HepG2 (cell line): ENCODE measurements at regions not wholly inside any gene's neighbourhood (a gene's known extent, or its start where the extent isn't known, plus 50 kb on each side); places are given as distances from the start of the nearest gene placed in this dataset.

Experiments
- ATAC-seq: fragments of 200-7000 bp; cut with Tn5 transposase; 3 replicates; pipeline ENCODE4 v1.9.1; 2020; ENCODE audit warnings: mild to moderate bottlenecking, moderate library complexity
- BruUV-seq: library from RNA; stranded (reverse); fragments of 400-500 nt; replicated peaks from 2 replicates; lab custom pipeline; 2021; lab: Mats Ljungman, UMichigan
- CTCF ChIA-PET: fragments of 300-600 bp; formaldehyde crosslinking; extraction: SDS; loops from one replicate; lab custom pipeline; 2021; ENCODE audit warnings: low total read pairs, inconsistent platforms, low intra/inter-chr PET ratio; lab: Yijun Ruan, JAX
- POLR2A ChIA-PET: fragments of 350-600 bp; sonication (Branson Sonifier 250); formaldehyde crosslinking; loops from one replicate; lab custom pipeline; 2020; ENCODE audit warnings: antibody characterized with exemption, inconsistent platforms; lab: Yijun Ruan, JAX
- DNase-seq: peaks from one replicate; pipeline ENCODE4 v3.0.0-alpha.2; 2015; ENCODE audit warnings: low spot score
- FAIRE-seq: peaks from 3 replicates; lab custom pipeline; 2011; peaks lifted over from hg19 to GRCh38; lab: Jason Lieb, UNC
- H2AFZ ChIP-seq: one replicate; pipeline ENCODE4 v1.6.1; 2011; ENCODE audit warnings: low read length, inconsistent platforms
- H3K27ac ChIP-seq: fragments of 300-600 bp; 3 replicates; pipeline ENCODE4 v1.8.0; 2011; ENCODE audit warnings: mixed run types, mild to moderate bottlenecking, mixed read lengths, low read length, inconsistent platforms; ENCODE audit not compliant: insufficient read depth; ENCODE audit errors: extremely low read length
- H3K27me3 ChIP-seq, 2 experiments: fragments of 200-600 bp in 1 of 2; 2 replicates in 1 of 2; 3 replicates in 1 of 2; pipeline versions ENCODE4 v1.6.0 to v1.8.0; 2011; ENCODE audit warnings: low read length in 2 of 2, mild to moderate bottlenecking in 2 of 2, moderate library complexity in 2 of 2, inconsistent platforms in 1 of 2; ENCODE audit not compliant: insufficient read depth in 2 of 2, control insufficient read depth in 1 of 2
- H3K36me3 ChIP-seq, 2 experiments: fragments of 200-600 bp in 1 of 2; replicated peaks in 1 of 2; 2 replicates in 1 of 2; 3 replicates in 1 of 2; pipeline versions ENCODE4 v1.5.1 to v1.8.0; 2011; ENCODE audit warnings: low read length in 2 of 2, inconsistent platforms in 1 of 2; ENCODE audit not compliant: insufficient read depth in 2 of 2, control insufficient read depth in 1 of 2
- H3K4me1 ChIP-seq: 2 replicates; pipeline ENCODE4 v1.5.1; 2012; ENCODE audit warnings: low read length, inconsistent platforms; ENCODE audit not compliant: insufficient read depth
- H3K4me2 ChIP-seq: 2 replicates; pipeline ENCODE4 v1.6.0; 2011; ENCODE audit warnings: low read depth, low read length, inconsistent platforms
- H3K4me3 ChIP-seq, 3 experiments: fragments of 200-600 bp in 1 of 3; sonication (generic), shearing (Covaris generic) in 1 of 3; replicated peaks in 1 of 3; 2 replicates each; pipeline ENCODE4 v1.5.1; 2011 to 2016; ENCODE audit warnings: low read length in 3 of 3, inconsistent platforms in 2 of 3, low read depth in 2 of 3, mild to moderate bottlenecking in 2 of 3, control low read depth in 1 of 3, mixed read lengths in 1 of 3; ENCODE audit not compliant: insufficient read depth in 1 of 3
- H3K79me2 ChIP-seq: one replicate; pipeline ENCODE4 v1.6.1; 2011; ENCODE audit warnings: low read length, inconsistent platforms; ENCODE audit not compliant: insufficient read depth
- H3K9ac ChIP-seq: 2 replicates; pipeline ENCODE4 v1.6.0; 2011; ENCODE audit warnings: mild to moderate bottlenecking, low read depth, low read length, inconsistent platforms; ENCODE audit not compliant: insufficient read depth
- H3K9me3 ChIP-seq: 2 replicates; pipeline ENCODE4 v1.5.1; 2012; ENCODE audit warnings: mild to moderate bottlenecking, low read length
- H4K20me1 ChIP-seq: 2 replicates; pipeline ENCODE4 v1.6.0; 2011; ENCODE audit warnings: inconsistent platforms, mild to moderate bottlenecking, low read length, moderate library complexity; ENCODE audit not compliant: insufficient read depth
- FOXJ3 ChIP-seq: sonication (generic); formaldehyde crosslinking; IDR thresholded peaks from 2 replicates; pipeline ENCODE4 v1.4.0; 2020; ENCODE audit warnings: missing genetic modification reagents, mild to moderate bottlenecking, borderline replicate concordance
- FUBP1 ChIP-seq: sonication (generic); formaldehyde crosslinking; IDR thresholded peaks from 2 replicates; pipeline ENCODE4 v1.5.1; 2020; ENCODE audit warnings: missing genetic modification reagents, mild to moderate bottlenecking, borderline replicate concordance
- ZFP36L1 ChIP-seq: sonication (generic); formaldehyde crosslinking; IDR thresholded peaks from 2 replicates; pipeline ENCODE4 v1.8.0; 2022; ENCODE audit warnings: mild to moderate bottlenecking, missing genetic modification reagents, moderate library complexity
- ZNF567 ChIP-seq: sonication (generic); formaldehyde crosslinking; IDR thresholded peaks from 2 replicates; pipeline ENCODE4 v1.8.1; 2023; ENCODE audit warnings: mild to moderate bottlenecking, missing genetic modification reagents, borderline replicate concordance
- ZNF639 ChIP-seq: conservative IDR thresholded peaks from 2 replicates; pipeline ENCODE4 v1.6.1; 2018; ENCODE audit warnings: missing genetic modification reagents
- WGBS: methylation state at CpG from one replicate; pipeline ENCODE4 v1.1.6; 2017; ENCODE audit warnings: low lambda C conversion rate; 5-methylcytosine and 5-hydroxymethylcytosine counted together
- in situ Hi-C: cut with HindIII; loops from 2 replicates; pipeline ENCODE4 v1.10.0; 2017; ENCODE audit warnings: low pct_unique_long_range_greater_than_20kb; ENCODE audit not compliant: extremely low pct_ligation_motif_present
- intact Hi-C: fragments of 100-400 bp; cut with micrococcal nuclease; formaldehyde crosslinking; loops from one replicate; pipeline ENCODE4 v1.10.0; 2022; ENCODE audit not compliant: unreplicated experiment

GRCh38 chr6:67887419-67887746, 747.7 kb upstream of the ADGRB3 start (continued):
- TF ChIP-seq FOXJ3 (CRISPR knock-in tag): no peak

- ATAC-seq (no peak), FAIRE-seq (no peak), DNase-seq (no peak)
- TF ChIP-seq ZFP36L1 (CRISPR knock-in tag): no peak
- TF ChIP-seq ZNF639 (CRISPR knock-in tag): no peak
- TF ChIP-seq ZNF567 (CRISPR knock-in tag): no peak
- no peak for TF ChIP-seq FUBP1 (CRISPR knock-in tag)
- no peaks in the 10 kb centered on the region; a peak in 1 of 5 replicates for H3K27me3 ChIP-seq
- H2AFZ ChIP-seq: no peak overlapping the region
- no peaks in the 10 kb centered on the region for H3K4me1 ChIP-seq
- no peak overlapping the region for H3K4me2 ChIP-seq
- intact Hi-C loops (no loop called here), in situ Hi-C loops (no loop called here)
- WGBS: 63% methylated on average over 13 of the region's 23 CpGs
- BruUV-seq: no TSS peak
- H3K27ac ChIP-seq: no peak overlapping the region
- peaks cover 71% of the 10 kb centered on the region for H3K9me3 ChIP-seq
- no peak overlapping the region for H3K4me3 ChIP-seq
- ChIA-PET CTCF (no interaction called here), POLR2A (no interaction called here)
- no peak overlapping the region for H3K9ac ChIP-seq
- no peaks in the 10 kb centered on the region for H3K36me3 ChIP-seq
- no peaks in the 10 kb centered on the region for H4K20me1 ChIP-seq
- no peaks in the 10 kb centered on the region for H3K79me2 ChIP-seq
Measured at GRCh38 chr6:67886840-67887292, 748.2 kb upstream of the ADGRB3 start.
